GM21717 (cell line): ENCODE measurements at regions not wholly inside any gene's neighbourhood (a gene's known extent, or its start where the extent isn't known, plus 50 kb on each side); places are given as distances from the start of the nearest gene placed in this dataset.

Source experiments
- ATAC-seq: cut with Tn5 transposase; IDR thresholded peaks from one replicate; pipeline ENCODE4 v1.9.1; 2021; ENCODE audit warnings: mild to moderate bottlenecking, moderate library complexity; ENCODE audit not compliant: unreplicated experiment

GRCh38 chr2:148567716-148568115, 76.8 kb upstream of the EPC2 start:
- no peak for ATAC-seq

- no peak for ATAC-seq
Observed at GRCh38 chr2:148568597-148568996, 76.0 kb upstream of the EPC2 start.

DNA sequence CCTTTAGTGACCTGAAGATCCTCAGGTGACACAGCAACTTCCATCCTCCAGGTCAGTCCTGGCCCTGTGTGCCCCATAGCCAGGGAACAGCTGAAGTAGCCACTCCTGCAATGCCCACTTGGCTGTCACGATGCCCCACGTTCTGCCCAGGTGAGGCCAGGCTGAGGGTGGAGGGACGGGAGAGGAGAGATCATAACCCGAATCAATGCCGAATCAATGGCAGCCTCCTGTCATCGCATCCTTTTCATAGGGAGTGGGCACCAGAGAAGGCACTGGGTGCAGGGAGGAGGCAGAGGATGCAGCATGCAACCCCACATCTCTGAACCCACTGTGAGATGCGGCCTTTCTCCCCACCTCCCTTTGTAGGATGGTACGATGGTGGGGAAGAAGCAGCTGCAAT, 75.3 kb upstream of the EPC2 start:
- ATAC-seq, result no peak

DNA sequence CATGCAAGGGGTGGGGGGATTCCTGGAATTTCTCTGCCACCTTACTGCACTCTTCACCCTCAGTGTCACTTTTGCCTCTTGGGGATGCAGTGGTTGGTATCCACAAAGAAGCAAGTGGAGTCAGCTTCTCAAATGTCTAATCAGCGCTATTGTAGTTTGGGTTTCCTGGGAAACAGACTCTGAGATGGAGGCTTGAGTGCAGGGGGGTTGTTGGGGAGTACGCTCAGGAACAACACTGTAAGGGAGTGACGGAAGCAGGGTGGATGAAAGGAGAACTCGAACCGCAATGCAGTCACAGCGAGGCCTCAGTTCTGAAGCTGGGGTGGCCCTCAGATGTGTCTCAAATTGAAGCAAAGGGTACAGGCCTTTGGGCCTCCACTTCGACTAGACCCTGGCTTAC, 73.6 kb upstream of the EPC2 start:
- no peak for ATAC-seq

DNA sequence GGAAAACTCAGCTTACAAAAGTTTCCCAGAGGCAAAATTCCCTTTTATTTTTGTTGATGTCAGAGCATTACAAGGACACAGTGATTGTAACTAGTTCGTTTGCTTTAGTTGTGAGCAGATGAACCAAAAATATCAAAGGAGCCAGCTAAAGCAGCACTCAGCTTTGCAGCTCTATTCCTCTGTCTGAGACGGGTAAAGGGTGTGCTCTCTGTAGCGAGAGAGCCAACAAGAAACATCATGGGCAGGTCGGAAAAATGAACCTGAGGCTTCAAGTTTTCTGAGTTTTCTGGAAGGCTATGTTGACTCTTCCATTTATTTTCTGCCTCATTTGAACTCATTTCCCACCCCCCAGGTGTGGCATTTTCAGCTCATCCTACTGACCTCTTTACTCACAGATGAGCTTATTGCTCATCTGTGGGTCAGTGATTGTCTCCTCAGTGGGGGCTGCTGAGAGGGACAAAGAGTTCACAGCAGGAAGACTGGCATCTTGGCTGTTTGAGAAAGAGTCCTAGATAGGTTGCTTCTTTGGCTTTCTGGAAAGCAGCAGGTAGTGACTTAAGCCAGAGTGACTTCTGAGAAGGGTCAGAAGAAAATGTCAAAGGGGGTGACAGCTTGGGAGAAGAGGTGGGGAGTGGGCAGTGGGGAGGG, 66.6 kb upstream of the EPC2 start:
- no peak for ATAC-seq

DNA sequence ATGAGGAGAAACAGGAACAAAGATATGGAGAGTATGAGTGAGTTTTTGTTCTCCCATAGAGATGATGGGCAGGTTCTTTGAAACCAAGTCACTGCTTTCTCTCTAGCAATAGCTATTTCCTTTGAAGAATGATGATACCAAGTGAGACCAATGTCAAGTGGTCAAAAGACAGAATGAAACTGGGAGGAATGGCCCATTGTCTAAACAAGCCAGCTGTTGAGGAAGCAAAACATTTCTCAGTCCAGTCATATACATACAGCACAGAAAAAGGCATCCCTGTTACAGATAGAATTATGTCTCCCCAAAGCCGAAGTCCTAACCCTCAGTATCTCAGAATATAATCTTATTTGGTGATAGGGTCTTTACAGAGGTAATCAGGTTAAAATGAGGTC, 66.1 kb upstream of the EPC2 start:
- peak; percentile 56 for ATAC-seq

DNA sequence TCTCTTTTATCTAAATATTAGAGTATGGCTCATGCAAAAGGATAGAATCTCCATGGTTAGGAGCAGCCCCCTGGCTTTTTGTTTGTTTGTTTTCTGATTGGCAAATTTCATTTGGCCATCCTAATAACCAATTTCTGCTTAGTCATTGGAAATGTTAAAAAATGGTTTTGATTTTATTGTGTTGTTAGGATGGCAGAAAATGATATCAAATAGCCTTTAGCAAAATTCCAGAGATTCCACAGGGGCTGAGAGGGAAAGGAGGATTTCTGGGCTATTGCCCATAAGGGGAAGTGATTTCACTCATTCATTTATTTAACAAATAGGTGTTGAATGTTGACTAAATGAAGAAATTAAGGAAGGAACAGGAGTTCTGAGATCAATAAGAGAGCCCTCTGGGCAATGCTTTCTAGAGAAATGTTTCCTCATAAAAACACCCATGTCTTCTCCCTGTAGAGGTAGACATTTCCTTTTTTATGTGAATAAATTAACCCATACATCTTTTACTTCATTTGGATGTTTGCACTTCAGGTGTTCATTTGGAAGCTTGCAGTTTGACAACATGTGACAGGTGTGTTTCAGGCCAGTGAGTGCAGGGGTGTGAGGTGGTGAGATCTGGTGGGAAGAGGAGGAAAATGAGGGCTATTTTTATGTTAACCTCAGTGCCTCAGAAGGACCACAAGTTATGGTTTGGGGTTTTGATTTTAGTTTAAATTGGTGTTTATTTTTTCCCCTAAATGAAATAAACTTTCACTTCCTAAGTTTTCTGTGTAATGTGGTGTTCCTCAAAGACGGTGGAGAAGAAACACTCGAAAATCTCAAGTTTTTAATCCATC, 61.7 kb upstream of the EPC2 start:
- no peak for ATAC-seq

- ATAC-seq, result no peak
Observed at GRCh38 chr2:148585696-148586095, 58.9 kb upstream of the EPC2 start.

DNA sequence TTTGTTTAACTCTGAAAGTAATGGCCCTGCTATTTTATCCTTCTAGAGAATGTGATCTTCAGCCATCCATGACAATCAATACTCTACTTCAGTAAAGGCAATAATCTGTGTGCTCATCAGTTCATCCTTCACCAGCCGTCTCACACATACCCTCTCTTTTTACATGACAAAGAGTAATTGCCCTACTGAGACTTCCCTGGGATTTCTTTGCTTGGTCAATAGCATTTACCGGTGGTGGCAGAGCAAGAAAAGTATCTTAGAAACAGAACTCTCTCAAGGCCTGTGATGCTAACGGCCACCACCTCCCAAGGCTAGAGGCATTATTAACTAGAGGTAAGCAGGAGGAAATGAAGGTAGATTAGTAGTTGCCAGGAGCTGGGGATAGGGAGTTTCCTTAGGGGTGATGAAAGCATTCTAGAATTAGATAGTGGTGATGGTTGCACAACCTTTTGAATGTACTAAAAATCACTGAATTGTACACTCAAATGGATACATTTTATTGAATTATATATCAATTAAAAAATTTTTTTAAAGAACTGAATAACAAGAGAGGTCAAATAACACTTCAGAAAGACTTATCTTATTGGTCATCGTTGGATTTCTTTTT, 57.9 kb upstream of the EPC2 start:
- no peak for ATAC-seq

DNA sequence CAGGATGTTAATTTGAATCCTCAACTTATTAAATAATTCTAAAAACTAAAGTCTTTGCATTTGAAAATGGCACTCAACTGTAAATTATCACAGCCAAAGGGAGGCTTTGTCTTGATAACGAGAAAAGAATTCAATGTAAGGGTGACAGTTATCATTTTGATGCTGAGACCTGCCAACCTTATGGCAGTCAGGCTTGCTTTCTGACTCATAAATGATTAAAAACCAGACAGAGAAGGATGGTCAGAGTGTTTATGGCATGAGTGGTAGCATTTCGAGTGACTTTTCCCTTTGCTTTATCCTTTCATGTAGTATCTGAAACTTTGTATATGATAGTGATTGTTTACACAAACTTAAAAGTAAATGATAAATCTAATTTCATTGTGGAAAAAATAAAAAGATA, 53.9 kb upstream of the EPC2 start:
- ATAC-seq, result peak; percentile 55

- no peak for ATAC-seq
Observed at GRCh38 chr2:148592791-148593190, 51.8 kb upstream of the EPC2 start.

DNA sequence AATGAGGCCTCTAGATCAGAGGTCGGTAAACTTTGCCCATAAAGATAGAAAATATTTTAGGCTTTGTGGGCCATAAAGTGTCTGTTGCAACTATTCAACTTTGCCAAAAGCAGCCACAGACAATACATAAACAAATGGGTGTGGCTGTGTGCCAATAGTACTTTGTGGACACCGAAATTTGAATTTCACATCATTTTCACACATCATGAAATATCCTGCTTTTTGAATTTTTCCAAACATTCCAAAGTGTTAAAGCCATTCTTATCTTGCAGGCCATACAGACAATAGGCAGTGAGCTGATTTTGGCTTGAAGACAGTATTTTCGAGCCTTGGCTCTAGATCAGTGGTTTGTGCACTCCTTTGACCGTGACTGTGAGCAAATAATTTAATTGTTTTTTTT, 51.1 kb upstream of the EPC2 start:
- no peak for ATAC-seq

DNA sequence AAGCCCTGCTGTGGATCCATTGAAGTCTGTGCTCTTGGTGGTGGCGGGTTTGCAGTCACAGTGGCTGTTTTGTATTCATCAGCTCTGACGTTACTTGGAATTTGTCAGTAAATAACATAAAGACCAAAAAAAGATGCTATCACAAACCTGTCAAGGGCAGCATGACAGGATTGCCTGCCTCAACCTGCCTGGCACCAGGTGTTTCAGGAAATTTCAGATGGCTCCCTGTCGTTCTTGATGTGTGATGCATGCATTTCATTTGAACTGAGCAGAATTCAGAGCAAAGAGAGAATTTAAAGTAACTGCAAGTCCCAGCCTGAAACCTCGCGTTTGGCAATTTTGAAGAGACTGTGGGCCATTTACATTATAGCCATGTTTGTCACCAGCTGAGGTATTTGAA, 50.3 kb upstream of the EPC2 start:
- ATAC-seq, result no peak
